Colonic mucosa (tissue), 4 donors: ENCODE measurements at regions not wholly inside any gene's neighbourhood (a gene's known extent, or its start where the extent isn't known, plus 50 kb on each side); places are given as distances from the start of the nearest gene placed in this dataset.

Source experiments
- DNase-seq: peaks from one replicate; pipeline ENCODE4 v3.0.0-alpha.2; 2020
- H3K27ac ChIP-seq: fragments of 200-600 bp; one replicate; pipeline ENCODE4 v1.8.0; 2021
- H3K27me3 ChIP-seq: fragments of 200-600 bp; one replicate; pipeline ENCODE4 v1.8.0; 2021
- H3K36me3 ChIP-seq: fragments of 200-600 bp; one replicate; pipeline ENCODE4 v1.8.0; 2021
- H3K4me1 ChIP-seq: fragments of 200-600 bp; one replicate; pipeline ENCODE4 v1.8.0; 2021; ENCODE audit warnings: mild to moderate bottlenecking
- H3K4me3 ChIP-seq: fragments of 200-600 bp; one replicate; pipeline ENCODE4 v1.8.0; 2021
- H3K9ac ChIP-seq, 2 donors: one replicate each; pipeline ENCODE4 v1.7.0; 2013; ENCODE audit warnings: control low read depth in 2 of 2, low read depth in 2 of 2, low read length in 2 of 2
- H3K9me3 ChIP-seq: fragments of 200-600 bp; one replicate; pipeline ENCODE4 v1.8.0; 2021
- CTCF ChIP-seq: fragments of 200-600 bp; IDR thresholded peaks from one replicate; pipeline ENCODE4 v1.8.0; 2022; ENCODE audit warnings: antibody characterized with exemption, mild to moderate bottlenecking
- intact Hi-C: fragments of 100-400 bp; cut with DNase I; formaldehyde crosslinking; loops from one replicate; pipeline ENCODE4 v1.14.1; 2022
- donor health status: healthy.
- donor health status: DM: no; HTN: no; CAD: no.
- donor health status: DM: no; HTN: no; CAD: no.

- no peak for TF ChIP-seq CTCF
- intact Hi-C loops: no loop called here
- Histone ChIP-seq H3K9ac (no peak overlapping the region), H3K27ac (no peak overlapping the region), H3K4me1 (no peaks in the 10 kb centered on the region), H3K4me3 (no peak overlapping the region), H3K27me3 (no peaks in the 10 kb centered on the region), H3K9me3 (no peaks in the 10 kb centered on the region), H3K36me3 (no peaks in the 10 kb centered on the region)
- no peak for DNase-seq
Observed at GRCh38 chr2:195001924-195002323, 655.1 kb upstream of the SLC39A10 start.

GRCh38 chr2:194999771-195000170 lies 657.3 kb upstream of the SLC39A10 start:
- Histone ChIP-seq H3K9me3 (no peaks in the 10 kb centered on the region), H3K36me3 (no peaks in the 10 kb centered on the region), H3K27ac (no peak overlapping the region), H3K27me3 (no peaks in the 10 kb centered on the region), H3K4me1 (no peaks in the 10 kb centered on the region), H3K9ac (no peak overlapping the region), H3K4me3 (no peak overlapping the region)
- TF ChIP-seq CTCF: no peak
- intact Hi-C loops: no loop called here
- no peak for DNase-seq

- Histone ChIP-seq H3K4me1 (no peaks in the 10 kb centered on the region), H3K9me3 (no peaks in the 10 kb centered on the region), H3K9ac (no peak overlapping the region), H3K27ac (no peak overlapping the region), H3K4me3 (no peak overlapping the region), H3K27me3 (no peaks in the 10 kb centered on the region), H3K36me3 (no peaks in the 10 kb centered on the region)
- DNase-seq: no peak
- intact Hi-C loops: no loop called here
- no peak for TF ChIP-seq CTCF
Observed at GRCh38 chr2:194992648-194993047, 664.4 kb upstream of the SLC39A10 start.

GRCh38 chr2:194985258-194985657 lies 671.8 kb upstream of the SLC39A10 start:
- intact Hi-C loops: no loop called here

GRCh38 chr2:194962254-194962653 lies 694.8 kb upstream of the SLC39A10 start:
- H3K27ac ChIP-seq: no peak overlapping the region
- H3K27me3 ChIP-seq: no peaks in the 10 kb centered on the region
- H3K36me3 ChIP-seq: no peaks in the 10 kb centered on the region
- no peaks in the 10 kb centered on the region for H3K4me1 ChIP-seq
- no peak for DNase-seq
- H3K9me3 ChIP-seq: no peaks in the 10 kb centered on the region
- no peak overlapping the region for H3K9ac ChIP-seq
- H3K4me3 ChIP-seq: no peak overlapping the region
- intact Hi-C loops: no loop called here
- no peak for TF ChIP-seq CTCF

More at GRCh38 chr2:194985258-194985657, 671.8 kb upstream of the SLC39A10 start:
- Histone ChIP-seq H3K27ac (no peak overlapping the region), H3K4me1 (no peaks in the 10 kb centered on the region), H3K9me3 (no peaks in the 10 kb centered on the region), H3K4me3 (no peak overlapping the region), H3K9ac (no peak overlapping the region), H3K36me3 (no peaks in the 10 kb centered on the region), H3K27me3 (no peaks in the 10 kb centered on the region)
- TF ChIP-seq CTCF: no peak
- DNase-seq: no peak

GRCh38 chr2:194954218-194954617 lies 702.8 kb upstream of the SLC39A10 start:
- intact Hi-C loops: no loop called here
- H3K9ac ChIP-seq: no peak overlapping the region
- H3K27me3 ChIP-seq: no peaks in the 10 kb centered on the region
- H3K9me3 ChIP-seq: no peaks in the 10 kb centered on the region
- H3K4me1 ChIP-seq: no peaks in the 10 kb centered on the region
- no peak for DNase-seq
- H3K36me3 ChIP-seq: no peaks in the 10 kb centered on the region
- H3K27ac ChIP-seq: no peak overlapping the region
- TF ChIP-seq CTCF: no peak
- no peak overlapping the region for H3K4me3 ChIP-seq
